NCI-H510A treated with DMSO at 0.1 percent for 48 hours (cell line): ENCODE measurements at regions not wholly inside any gene's neighbourhood (a gene's known extent, or its start where the extent isn't known, plus 50 kb on each side); places are given as distances from the start of the nearest gene placed in this dataset.

Experiments used
- DNase-seq: peaks from one replicate; lab custom pipeline; 2025; lab: John Stamatoyannopoulos, UW

DNA sequence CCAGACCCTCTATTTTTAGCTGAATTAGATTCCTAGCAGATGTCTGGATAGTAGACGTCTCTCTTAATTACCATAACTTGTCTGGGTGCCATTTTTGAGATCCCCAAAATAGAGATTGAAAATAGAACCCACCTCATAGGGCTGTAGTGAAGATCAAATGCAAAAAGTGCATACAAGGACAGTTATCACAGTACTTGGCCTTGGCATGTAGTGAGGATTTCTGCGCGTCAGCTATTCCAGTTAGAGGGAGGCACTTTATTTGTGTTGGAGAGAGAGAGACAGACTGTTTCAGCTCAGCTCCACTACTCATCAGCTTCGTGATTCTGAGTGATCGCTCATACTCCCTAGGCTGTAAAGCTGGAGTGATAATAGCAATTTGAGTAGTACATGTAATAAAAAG lies 59.6 kb upstream of the CDH13 start:
- no peak for DNase-seq

DNA sequence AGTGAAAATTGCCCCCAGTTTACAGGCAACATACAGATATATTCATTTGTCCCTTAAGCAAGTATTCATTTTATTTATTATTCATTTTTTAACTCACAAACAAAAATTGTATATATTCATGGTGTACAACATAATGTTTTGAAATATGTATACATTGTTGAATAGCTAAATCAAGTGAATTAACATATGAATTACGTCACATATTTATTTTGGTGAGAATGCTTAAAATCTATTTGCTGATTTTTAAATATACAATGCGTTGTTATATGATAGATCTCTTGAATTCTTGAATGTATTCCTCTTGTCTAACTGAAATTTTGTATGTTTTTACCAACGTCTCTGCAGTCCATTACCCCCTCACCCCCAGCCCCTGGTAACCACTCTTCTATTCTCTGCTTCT lies 63.4 kb upstream of the CDH13 start:
- DNase-seq: no peak

DNA sequence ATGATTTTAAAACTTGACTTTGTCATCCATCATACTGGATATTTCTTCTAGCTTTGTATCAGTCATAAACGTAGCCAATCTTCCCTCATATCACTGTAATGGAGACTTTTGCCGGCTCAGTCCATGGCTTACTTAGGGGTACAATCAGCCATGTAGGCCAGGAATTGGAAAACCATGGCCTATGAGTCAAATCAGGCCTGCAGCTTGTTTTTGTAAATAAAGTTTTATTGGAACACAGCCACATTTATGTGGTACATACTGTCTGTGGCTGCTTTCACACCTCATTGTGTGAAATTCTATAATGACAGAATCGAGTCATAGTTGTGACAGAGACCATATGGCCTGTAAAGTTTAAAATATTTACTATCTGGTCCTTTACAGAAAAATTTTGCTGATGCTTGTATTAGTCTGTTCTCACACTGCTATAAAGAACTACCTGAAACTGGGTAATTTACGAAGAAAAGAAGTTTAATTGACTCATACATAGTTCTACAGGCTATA lies 64.5 kb upstream of the CDH13 start:
- DNase-seq: no peak

DNA sequence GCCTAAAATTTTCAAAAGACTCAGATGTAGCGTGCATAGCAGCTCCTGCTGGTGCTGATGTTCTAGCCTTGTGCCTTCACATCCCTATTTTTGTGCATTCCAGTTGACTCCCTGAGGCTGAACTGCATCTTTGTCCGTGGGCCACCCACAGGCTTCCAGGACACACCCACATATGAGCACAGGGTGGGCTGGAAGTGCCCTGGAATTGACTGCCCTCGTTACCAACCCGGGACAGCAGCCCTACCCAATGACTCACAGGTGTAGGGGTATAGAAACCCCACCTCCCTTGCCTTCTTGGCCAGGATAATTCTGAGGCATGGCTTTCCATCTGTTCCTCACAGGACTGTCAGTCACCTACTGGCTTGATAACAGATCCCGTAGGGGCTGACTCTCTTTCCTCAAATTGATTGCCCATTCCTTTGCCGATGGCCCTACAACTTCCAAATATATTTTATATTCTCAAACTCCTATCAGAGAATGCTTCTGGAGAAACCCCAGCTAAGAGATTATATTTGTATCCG lies 65.9 kb upstream of the CDH13 start:
- DNase-seq: no peak

DNA sequence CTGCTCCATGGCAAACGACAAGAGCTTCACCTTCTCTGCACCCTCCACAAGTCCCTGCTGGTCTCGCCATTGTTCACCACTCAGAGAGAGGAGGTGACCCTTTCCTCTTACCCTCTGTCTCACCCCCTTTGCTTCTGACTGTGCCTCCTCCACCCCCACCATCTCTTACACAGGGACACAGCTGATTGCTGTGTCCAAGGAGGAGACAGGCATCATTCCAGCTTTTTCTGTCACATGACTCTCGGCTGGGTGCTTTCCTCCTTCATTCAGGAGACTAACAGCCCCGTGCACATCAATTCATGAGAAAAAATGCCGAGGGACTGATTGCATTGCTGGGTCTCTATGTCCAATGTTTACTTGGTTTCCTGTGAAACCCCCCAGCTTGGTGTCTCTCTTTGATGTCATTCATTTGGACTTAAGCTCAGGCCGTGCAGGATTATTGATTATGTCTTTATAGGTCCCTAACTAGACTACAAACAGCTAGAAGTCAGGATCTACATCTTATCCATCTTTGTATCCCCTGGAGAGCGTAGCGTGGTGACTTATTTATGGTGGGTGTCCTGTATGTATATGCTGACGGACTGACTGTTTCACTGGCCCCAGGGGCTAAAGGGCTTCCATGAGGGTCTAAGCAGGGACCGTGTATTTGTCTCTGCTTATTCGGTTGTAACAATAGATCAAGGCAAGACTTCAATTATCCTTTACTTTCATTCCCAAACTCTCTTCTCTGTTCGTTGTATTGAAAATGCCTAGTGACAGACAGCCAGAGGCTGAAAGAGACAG lies 82.2 kb upstream of the CDH13 start:
- no peak for DNase-seq

DNA sequence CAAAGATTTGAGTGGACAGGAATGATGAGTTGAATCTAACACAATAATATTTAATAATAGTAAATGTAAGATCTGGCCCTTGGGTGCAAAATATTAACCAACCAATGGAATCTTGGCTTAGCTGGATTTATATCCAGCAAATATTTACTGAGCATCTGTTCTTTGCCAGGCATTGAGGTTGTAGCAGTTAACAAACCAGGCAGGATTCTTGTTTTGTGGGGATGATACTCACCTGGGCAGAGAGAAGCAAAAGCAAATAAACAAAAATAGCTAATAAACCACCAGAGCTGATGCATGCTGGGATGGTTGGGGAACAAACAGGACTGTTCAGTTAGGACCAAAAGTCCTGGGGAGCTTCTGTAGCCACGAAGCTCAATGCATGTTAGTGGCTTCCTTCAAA lies 84.1 kb upstream of the CDH13 start:
- DNase-seq: no peak

DNA sequence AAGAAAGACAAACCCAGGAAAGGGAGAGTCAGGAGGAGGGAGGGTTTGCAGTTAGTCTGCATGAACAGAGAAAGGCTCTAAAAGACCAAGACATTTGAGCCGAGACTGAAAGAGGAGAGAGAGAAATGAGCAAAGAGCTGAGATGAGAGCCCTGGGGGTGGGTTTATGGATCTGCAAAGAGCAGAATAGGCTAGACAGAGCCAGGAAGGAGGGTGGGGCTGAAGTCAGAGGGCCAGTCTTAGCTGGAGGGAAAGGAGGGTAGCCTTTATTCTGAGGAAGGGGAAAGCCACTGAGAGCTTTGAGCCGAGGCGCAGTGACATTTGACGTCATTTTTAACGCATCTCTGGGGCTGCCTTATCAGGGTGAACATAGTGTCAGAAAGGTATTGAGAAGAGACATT lies 85.7 kb upstream of the CDH13 start:
- DNase-seq: no peak

DNA sequence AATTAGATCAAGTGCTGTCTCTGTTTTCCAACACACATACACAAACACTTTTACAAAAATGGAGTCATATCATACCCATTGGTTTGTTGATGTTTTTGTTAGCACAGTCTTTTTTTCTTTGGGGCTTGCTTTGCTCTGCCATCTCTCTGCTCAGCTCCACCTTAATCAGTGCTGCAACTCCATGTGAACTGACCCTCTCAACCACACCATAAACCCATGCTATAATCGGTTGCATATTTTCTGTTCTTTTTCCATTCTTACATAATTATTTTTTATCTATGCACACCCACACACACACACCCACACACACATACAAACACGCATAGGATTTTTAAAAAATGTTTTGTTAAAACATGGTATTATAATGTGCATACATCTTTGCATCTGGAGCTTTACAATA lies 91.0 kb upstream of the CDH13 start:
- DNase-seq: no peak

DNA sequence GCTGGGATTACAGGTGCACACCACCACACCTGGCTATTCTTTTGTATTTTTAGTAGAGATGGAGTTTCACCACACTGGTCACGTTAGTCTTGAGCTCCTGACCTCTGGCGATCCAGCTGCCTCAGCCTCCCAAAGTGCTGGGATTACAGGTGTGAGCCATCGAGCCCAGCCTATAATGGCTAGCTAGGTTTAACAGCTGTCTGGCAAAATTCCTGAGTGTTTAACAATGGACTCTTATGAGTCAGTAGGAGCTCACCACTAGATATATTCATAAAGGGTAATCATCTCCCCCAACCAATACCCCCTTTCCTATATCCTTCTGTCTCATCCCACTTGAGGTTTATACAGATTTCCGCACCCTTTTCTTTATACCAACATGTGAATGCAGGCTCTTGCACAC lies 91.5 kb upstream of the CDH13 start:
- DNase-seq: no peak

DNA sequence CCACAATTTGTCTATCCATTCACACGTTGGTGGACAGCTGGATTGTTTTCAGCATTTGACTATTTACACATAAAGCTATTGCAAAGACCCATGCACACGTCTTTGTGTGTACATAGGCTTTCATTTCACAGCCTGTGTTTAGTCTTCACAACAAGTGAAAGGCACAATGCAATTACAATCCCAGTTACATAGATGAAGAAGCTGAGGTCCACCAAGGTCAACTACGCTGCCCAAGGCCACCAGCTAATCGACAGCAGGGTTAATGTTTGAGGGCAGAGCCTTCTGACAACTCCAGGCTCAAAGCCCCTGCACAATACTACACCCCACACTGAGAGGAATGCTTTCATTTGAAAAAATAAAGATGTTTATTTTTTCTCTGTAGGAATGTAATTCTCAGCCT lies 93.6 kb upstream of the CDH13 start:
- DNase-seq: no peak

DNA sequence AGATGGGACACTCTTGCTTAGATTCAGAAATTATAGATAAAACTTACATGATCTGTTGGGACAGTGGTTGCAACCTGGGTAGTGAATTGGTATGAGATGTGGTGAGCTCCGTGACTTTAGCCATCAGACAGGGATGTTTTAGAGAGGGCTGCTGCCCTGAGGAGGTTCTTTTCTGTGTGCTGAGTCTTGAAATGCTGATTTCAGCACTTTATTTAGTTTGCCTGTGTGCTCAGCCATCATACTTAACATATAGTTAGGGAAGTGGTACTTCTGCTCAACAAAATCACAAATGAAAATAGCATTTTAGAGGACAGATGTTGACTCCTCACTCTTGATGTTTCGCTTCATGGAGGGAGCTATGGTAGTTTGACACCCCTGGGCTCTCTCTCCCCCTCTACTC lies 95.9 kb upstream of the CDH13 start:
- DNase-seq: no peak

DNA sequence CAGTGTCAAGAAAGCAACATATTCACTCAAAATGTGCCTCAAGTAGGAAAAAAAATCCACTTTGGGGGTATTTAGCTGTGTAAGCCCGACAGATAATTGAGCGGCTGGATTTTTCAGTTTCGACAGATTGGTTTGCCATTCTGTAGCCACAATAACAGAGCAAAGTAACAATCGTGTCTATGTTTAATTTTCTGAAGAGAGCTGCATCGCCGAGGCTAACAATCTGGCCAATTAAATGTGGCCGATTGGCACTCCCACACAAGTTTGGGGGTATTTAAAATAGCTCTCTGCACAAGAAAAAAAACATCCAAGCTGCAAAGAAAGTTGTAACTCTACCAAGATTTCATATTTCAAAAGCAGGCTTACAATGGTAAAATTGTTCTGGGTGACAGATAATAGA lies 99.7 kb upstream of the CDH13 start:
- no peak for DNase-seq

DNA sequence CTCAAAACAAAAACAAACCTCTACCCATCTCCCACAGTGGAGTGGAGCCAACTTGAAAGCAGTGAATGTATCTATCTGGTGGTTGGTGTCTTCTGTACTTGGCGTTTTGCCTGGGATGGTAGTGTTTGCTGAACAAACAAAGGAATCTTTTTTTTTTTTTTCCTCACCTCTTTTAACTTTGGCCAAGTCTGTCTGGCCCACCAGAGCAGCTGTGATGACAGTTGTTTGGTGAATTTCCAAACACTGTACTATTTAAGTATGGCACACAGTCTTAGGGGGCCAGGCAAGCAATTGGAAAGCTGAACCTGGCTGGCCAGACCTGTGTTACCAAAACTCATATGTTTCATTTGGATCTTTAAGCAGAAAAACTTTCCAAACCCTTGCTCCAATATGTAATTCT lies 101.8 kb upstream of the CDH13 start:
- DNase-seq: peak; percentile 39

DNA sequence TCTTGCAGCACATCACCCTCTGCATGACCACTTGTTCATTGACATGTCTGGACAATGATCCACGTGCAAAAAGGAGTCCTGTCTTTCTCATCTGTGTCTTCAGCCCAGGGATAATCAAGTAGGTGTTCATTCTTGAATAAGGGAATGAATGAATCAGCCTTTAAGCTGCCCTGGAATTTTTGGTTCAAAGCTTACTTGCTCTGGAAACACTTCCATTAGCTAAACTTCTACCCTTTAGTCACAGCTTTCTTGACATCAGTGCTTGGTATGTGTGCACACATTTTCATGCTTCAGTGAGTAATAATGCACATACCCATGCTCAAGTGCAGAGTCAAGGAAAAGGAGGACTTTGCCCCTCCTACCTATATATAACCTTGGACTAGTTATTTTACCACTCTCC lies 103.0 kb upstream of the CDH13 start:
- no peak for DNase-seq

DNA sequence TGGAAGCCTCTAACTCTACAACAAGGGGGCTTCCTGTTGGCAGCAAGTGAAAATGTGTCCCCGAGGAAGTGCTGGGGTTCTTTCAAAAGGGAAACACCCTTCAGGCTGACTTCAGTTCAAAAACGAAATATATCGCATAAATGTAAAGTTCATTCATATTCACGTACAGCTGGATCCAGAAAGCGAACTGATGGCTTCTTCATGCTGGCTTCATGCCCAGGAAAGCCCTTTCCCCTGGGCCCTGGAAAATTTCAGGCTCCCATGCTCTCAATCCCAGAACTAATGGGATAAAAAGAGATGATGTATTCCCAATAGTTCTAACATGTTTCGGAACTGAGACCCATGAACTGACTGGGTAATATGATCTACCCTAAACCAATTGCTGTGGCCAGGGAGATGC lies 104.7 kb upstream of the CDH13 start:
- no peak for DNase-seq

DNA sequence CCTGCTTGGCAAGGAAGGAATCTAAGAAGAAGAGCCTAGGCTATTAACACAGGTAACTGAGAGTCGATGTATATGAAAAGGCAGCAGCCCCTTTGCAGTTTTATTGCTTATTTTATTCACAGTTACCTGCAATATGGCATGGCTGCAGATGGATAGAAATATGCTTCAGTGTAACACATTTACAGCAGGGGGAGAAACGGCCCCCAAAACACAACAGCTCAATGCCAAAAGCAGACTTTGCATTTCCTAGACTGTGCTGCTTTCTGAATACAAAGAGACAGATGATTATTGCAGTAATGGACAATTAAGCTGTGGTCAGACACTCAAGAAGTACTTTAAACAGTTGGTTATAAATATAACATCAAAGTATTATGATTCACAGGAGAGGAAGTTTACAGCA lies 108.0 kb upstream of the CDH13 start:
- no peak for DNase-seq

DNA sequence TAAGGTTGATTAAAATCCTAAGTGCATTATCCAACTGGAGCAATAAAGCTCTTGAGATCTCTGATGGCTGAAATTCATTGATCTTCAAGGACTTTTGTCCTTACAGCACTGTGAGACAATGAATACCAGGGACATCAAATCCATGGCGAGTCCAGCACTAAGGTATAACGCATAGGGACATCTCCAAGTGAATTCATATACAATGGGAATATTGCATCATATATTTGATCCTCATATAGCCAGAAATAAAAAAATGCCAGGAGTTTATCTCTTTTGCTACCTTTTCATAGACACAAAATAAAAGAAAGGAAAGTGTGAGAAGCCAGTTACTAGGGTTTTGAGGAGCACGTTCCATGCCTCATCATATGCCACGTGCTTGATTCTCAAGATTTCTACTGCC lies 112.5 kb upstream of the CDH13 start:
- DNase-seq: no peak

DNA sequence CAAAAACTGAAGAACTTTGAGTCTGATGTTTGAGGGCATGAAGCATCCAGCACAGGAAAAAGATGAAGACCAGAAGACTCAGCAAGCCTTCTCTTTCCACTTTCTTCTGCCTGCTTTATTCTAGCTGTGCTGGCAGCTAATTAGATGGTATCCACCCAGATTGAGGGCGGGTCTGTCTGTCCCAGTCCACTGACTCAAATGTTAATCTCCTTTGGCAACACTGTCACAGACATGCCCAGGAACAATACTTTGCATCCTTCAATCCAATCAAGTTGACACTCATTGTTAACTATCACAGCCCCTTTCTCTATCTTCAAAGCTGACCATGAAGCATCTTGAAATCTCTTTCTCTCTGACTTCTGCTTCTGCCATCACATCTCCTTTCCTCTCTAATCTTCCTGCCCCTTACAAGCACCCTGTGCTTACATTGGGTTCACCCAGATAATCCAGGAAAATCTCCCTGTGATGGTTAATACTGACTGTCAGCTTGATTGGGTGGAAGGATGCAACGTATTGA lies 115.9 kb upstream of the CDH13 start:
- DNase-seq: no peak

DNA sequence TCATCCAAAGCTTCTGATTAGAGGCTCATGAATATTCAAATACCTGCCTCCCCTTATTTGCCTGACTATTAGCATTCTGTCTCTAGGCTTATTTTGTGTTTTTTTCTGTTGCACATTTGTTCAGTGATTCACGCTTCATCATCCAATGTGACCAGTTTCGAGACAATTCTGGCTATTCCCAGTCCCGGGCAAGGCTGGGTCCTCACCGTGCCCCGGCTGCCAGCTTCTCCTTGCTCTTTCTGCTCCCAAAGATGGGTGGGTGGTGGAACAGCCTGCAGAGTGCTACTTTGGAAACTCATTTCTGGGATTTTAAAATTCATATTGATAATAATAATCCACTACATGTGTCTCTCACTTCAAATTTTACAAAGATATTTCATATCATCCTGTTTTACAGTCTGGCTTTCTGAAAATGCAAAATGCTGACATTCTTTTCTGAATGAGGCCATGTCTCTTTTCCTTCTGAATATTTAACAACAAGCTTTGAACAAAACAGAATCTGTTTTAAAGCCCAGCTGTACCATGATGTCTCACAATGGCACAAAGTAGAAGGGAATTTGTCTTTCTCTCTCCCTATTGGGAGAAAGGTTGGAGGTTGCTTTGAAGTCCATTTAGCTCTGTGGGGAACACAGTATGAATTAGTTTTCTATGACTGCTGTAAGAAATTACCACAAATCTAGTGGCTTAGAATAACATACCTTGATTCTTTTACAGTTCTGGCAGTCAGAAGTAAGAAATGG lies 116.9 kb upstream of the CDH13 start:
- DNase-seq: no peak

DNA sequence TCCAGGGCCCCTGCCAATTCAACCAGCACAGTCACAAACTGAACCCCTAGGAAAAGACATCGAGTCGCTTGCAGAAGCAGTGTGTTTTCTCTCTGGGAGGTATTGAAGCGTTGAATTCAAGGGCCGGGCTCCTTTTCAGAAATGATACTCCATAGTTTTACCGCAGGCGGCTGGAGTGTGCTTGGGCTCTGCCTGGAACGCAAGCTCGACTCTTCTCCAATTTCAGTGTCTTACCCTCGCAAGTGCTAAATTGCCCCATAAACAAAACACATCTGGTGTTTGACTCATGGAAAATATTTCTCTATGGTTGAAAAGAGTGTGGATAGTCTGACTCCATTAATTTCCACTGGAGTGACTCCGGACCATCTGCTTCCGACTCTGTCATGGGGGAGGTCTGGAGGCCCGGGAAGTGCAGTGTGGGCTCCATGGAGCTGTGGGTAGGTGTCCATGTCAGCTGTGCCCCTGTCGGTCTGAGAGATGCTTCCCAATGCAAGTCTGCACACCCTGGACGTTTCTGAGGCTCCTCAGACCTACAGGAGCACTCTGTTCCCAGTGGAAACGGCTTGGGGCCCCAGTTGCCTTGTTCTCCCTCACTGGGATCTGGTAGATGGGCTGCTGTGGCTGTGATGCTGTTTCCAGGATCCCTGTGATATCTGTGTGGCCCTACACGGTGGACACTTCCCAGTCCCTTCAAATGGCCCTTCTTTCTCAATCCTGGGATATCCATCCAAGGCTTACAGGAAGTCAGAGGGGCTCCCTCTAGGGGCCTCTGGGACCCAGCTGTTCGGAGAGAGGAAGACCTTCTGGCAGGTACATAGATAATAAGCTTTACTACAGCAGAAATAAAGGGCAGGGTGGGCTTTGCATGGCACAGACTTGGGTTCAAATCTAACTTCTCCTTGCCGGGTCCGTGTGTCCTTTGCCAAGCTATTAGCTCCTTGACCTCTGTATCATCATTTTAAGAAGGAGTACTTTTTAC lies 119.8 kb upstream of the CDH13 start:
- peak; percentile 72 for DNase-seq

DNA sequence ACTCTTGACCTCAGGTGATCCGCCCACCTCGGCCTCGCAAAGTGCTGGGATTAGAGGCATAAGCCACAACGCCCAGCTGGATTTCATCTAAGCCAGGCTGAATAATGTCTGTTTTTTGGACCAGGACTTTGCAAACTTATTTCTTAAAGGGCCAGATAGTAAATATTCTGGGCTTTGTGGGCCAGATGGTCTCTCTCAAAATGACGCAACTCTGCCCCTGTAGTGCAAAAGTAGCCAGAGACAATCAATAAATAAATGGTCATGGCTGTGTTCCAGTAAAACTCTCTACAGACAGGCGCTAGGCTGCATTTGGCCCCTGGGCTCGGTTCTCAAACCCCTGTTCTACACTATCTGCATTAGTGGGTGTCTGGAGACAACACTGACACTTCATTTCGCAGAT lies 121.9 kb upstream of the CDH13 start:
- no peak for DNase-seq

DNA sequence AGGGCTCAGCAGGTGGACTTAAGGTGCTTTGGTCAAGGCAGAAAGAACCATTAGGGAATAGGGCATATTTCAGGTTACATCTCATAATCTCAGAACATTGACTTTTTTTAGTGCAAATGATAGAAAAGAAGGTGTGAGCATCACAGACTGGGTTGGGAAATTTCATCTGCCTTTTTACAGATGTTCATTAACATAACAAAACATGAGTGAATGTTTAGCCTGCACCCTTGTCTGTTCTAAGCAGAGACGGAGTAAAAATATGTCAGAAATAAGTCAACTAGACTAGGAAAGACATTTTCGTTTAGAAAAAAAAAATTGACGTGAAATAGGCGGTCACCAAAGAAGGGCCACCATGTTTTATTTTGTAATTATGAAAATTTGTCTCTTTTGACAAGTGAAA lies 127.5 kb upstream of the CDH13 start:
- no peak for DNase-seq
